ENCODE measurements at regions not wholly inside any gene's neighbourhood (a gene's known extent, or its start where the extent isn't known, plus 50 kb on each side); places are given as distances from the start of the nearest gene placed in this dataset.

- Histone ChIP-seq H3K9me3 (replicated peaks in 1 of 3) (no peaks in the 10 kb centered on the region), H3K27ac (no peak overlapping the region), H3K4me3 (no peak overlapping the region), H3K36me3 (replicated peaks in 1 of 2) (no peaks in the 10 kb centered on the region), H3K4me1 (replicated peaks in 1 of 2) (no peaks in the 10 kb centered on the region), H3K27me3 (no peaks in the 10 kb centered on the region)
- intact Hi-C loops (cut with DNase I) = no loop called here
- no peak for TF ChIP-seq CTCF (IDR thresholded peaks at IDR 0.05)
- TF ChIP-seq POLR2A (IDR thresholded peaks at IDR 0.05) = no peak
- WGBS, 4 donors = 67 to 80% (median 73%) methylated on average over 1 of the region's 1 CpG
- DNase-seq = no peak
Observed at GRCh38 chr5:42349163-42349562, 74.1 kb upstream of the GHR start.

GRCh38 chr5:42351956-42352355, 71.3 kb upstream of the GHR start:
- H3K9me3 ChIP-seq (replicated peaks in 1 of 3) = no peaks in the 10 kb centered on the region
- no peaks in the 10 kb centered on the region for H3K27me3 ChIP-seq
- H3K27ac ChIP-seq = no peak overlapping the region
- DNase-seq = no peak
- H3K4me1 ChIP-seq (replicated peaks in 1 of 2) = no peaks in the 10 kb centered on the region
- H3K4me3 ChIP-seq = no peak overlapping the region
- TF ChIP-seq POLR2A (IDR thresholded peaks at IDR 0.05) (no peak), CTCF (IDR thresholded peaks at IDR 0.05) (no peak)
- WGBS, 4 donors = 64 to 85% (median 75%) methylated on average over 1 of the region's 1 CpG
- intact Hi-C loops (cut with DNase I) = no loop called here
- H3K36me3 ChIP-seq (replicated peaks in 1 of 2) = no peaks in the 10 kb centered on the region

- no peak overlapping the region for H3K4me3 ChIP-seq
- H3K9me3 ChIP-seq (replicated peaks in 1 of 3) = no peaks in the 10 kb centered on the region
- H3K27ac ChIP-seq = no peak overlapping the region
- H3K27me3 ChIP-seq = no peaks in the 10 kb centered on the region
- intact Hi-C loops (cut with DNase I) = no loop called here
- no peaks in the 10 kb centered on the region for H3K36me3 ChIP-seq (replicated peaks in 1 of 2)
- peaks cover 0 to 6% of the 10 kb centered on the region in 2 donors for H3K4me1 ChIP-seq (replicated peaks in 1 of 2)
- 29 to 42% (median 29%) methylated on average over 2 of the region's 2 CpGs for WGBS, 4 donors
- peak in 3 of 7 donors; percentile 13 to 15 (median 14) for DNase-seq
- no peak for TF ChIP-seq CTCF (IDR thresholded peaks at IDR 0.05)
- TF ChIP-seq POLR2A (IDR thresholded peaks at IDR 0.05) = no peak
Observed at GRCh38 chr5:42360056-42360455, 63.2 kb upstream of the GHR start.

- WGBS, 4 donors = 38 to 49% (median 42%) methylated on average over 3 of the region's 3 CpGs
- intact Hi-C loops (cut with DNase I) = no loop called here
- no peak overlapping the region for H3K27ac ChIP-seq
Observed at GRCh38 chr5:42360616-42361314, 62.5 kb upstream of the GHR start.

More at GRCh38 chr5:42360616-42361314, 62.5 kb upstream of the GHR start:
- TF ChIP-seq CTCF (IDR thresholded peaks at IDR 0.05) (no peak), POLR2A (IDR thresholded peaks at IDR 0.05) (no peak)
- DNase-seq = no peak
- Histone ChIP-seq H3K4me3 (no peak overlapping the region), H3K36me3 (replicated peaks in 1 of 2) (no peaks in the 10 kb centered on the region), H3K4me1 (replicated peaks in 1 of 2) (peaks cover 0 to 6% of the 10 kb centered on the region in 2 donors), H3K9me3 (replicated peaks in 1 of 3) (no peaks in the 10 kb centered on the region), H3K27me3 (no peaks in the 10 kb centered on the region)
